Stimulated activated naive CD4-positive, alpha-beta T cell treated with Interleukin-2 at 50 U/mL for 16 hours (primary cell): ENCODE measurements at regions not wholly inside any gene's neighbourhood (a gene's known extent, or its start where the extent isn't known, plus 50 kb on each side); places are given as distances from the start of the nearest gene placed in this dataset.
"Not testable (repeated sequence)": the region's sequence is repeated elsewhere in the genome, so short reads cannot be mapped to it uniquely, and the experiment has no call there.

ENCODE experiments used
- DNase-seq: peaks from one replicate; lab custom pipeline; 2025; lab: John Stamatoyannopoulos, UW

DNA sequence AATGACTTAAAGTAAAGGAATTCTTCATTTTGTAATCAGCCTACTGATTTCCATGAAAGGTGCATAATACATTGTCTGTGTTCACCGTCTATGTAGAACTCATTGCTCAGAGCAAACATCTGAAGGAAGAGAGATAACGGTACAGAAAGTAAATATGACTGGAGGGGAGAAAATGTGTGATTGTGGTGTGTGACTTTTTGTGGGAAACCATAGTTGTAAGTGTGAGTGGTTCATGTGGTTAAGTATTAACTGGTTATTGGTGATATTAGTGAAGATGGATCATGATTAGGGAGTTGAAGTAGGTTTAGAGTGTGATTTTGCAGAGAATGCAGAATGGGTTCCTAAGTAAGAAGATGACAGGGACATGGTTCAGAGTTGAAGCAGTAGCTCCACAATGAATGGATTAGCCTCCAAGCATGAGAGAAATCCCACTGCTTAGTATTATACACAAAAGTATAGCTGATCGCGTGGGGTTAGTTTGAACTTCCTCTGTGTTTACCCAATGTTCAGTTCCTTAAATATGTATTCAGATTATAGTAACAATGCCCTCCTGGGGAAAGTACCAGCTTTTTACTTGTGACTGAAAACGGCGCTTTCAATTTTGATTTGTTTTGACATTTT is 368.9 kb downstream of the UTRN start:
- no peak for DNase-seq

DNA sequence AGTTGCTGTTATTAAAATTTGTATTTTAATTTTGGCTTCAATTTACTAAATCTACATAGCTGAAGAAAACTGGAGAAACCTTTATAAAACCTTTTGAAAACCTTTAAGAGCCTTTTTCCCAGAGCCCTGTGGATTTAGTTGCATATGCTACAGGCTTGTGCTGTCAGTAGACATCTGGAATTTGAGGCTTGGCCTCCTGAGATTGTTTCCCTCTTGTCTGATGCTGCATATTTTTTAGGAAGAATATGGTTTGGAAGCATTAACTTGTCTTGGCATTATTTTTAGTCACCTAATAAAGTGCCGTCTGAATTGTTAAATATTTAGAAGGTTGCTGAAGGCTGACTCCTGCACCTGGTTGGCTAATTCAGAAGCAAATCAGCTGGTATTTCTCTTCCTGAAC is 369.4 kb downstream of the UTRN start:
- no peak for DNase-seq

- no peak for DNase-seq
Measured at GRCh38 chr6:144655376-144655775, 370.2 kb downstream of the UTRN start.

GRCh38 chr6:144657691-144658090 is 372.6 kb downstream of the UTRN start:
- no peak for DNase-seq

GRCh38 chr6:144659202-144660182 is 374.4 kb downstream of the UTRN start:
- no peak for DNase-seq

DNA sequence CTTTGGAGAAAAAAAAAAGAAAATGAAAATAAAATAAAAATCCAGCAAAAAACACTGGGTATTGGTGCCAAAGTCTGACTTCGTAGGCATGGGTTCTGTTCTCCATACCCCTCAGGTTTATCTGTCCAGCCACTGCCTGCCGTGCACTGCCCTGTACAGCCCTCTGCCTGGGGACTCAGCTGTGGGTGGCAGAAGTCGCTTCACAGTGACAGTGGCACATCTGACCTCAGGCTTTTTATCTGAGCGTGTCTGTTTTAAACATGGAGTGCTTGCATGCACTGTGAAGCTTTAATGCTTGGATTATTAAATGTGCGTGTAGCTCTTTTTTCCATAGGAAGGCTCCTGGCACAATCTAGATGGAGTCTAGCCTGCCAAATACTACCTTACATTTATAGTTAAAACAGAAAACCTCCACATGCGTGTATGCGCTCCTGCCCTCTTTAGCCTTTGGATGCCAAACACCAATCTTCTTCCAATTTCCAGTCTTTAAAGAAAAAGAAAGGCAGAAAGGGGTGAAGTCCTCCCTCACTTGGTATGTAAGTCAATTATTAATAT is 375.5 kb downstream of the UTRN start:
- no peak for DNase-seq

- DNase-seq = no peak
Measured at GRCh38 chr6:144661116-144661806, 376.1 kb downstream of the UTRN start.

- no peak for DNase-seq
Measured at GRCh38 chr6:144662812-144663365, 377.8 kb downstream of the UTRN start.

- no peak for DNase-seq
Measured at GRCh38 chr6:144664281-144664680, 379.1 kb downstream of the UTRN start.

GRCh38 chr6:144664947-144665346 is 379.8 kb downstream of the UTRN start:
- DNase-seq = no peak

DNA sequence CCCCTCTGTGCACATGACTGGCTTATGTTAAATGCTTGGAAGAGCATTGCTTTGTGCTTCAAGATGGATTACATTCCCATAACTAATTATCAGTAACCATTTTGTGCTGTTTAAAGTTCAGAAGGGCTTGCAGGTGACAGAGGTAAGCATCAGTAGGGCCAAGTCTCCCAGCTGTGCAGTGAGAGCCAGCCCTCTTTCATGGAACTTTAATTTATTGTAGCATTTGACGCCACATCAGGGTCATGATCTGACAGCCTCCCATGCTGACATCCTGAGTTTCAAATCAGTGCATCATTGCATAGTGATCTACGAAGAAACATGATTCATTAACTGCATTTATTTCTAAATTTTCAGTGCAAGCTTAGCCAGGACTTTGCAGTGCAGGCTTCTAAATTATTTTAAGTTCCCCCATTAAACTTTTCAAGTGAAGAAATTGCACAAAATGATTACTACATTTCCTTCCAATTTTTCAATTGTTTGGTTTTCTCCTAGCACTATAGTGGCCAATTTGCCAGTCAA is 380.9 kb downstream of the UTRN start:
- DNase-seq = no peak

DNA sequence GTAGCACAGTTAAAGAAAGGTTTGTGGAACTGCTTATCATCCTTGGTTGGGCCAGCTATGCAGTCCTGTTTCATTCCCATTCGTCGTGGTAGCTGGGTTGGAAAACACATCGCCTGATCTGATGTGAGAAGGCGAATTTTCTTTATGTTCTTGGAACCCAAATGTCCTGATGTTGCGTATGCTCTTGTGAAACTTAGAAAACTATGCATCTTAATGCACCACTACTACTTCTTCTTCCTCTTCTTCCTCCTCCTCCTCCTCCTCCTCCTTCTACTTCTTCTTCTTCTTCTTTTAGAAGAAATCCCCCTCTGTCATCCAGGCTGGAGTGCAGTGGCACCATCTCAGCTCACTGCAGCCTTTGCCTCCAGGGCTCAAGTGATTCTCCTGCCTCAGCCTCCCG is 381.6 kb downstream of the UTRN start:
- no peak for DNase-seq

DNA sequence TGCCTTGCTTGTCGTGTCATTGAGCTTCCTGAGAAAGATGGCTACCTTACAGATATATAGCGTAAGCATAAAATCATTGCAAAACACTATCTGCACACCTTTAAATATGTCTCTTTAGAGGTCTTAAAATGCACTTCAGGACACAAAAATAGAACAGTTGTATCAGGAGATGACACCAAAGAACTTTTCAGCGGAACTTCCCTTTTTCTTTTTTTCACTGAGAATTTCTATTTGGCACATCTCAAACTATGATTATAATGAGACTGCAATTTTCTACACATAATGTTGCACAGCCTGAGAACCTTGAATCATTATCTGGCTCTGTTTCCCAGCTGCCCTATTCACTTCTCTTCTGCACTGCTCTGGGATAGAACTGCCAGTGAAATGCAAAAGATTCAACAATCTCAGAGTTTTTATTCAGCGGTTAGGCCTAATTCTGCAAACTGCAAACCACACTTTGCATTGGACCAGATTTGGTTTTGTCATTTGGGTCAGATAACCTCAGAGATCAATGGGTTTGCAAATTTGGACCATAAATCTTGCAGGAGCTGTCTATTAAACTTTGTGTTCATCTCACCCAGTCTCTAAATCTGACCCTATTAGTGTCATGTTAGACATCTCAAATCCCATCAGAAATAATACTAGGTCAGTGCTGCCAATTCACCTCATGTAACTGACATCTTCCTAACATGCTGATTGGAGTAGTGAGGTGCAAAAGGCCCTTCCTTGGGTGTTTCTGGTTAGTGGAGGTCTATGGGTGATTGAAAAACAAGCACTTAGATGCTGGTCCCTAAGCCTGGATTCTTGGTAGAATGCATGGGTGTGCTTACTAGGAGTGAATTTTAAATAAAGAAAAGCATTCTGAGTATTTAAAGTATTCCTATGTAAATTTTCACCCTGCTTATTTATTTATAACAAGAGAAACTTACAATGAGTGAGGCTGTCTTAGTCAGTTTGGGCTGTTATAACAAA is 382.7 kb downstream of the UTRN start:
- no peak for DNase-seq

DNA sequence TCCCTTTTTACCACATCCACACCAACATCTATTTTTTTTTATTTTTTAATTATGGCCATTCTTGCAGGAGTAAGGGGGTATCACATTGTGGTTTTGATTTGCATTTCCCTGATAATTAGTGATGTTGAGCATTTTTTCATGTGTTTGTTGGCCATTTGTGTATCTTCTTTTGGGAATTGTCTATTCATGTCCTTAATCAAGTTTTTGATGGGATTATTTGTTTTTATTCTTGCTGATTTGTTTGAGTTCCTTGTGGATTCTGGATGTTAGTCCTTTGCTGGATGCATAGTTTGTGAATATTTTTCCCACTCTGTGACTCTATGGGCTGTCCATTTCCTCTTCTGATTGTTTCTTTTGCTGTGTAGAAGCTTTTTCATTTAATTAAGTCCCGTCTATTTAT is 385.1 kb downstream of the UTRN start:
- DNase-seq = not testable (repeated sequence)

GRCh38 chr6:144673807-144674206 is 388.7 kb downstream of the UTRN start:
- DNase-seq = no peak

- peak; percentile 12 for DNase-seq
Measured at GRCh38 chr6:144675231-144675861, 390.2 kb downstream of the UTRN start.

- DNase-seq = not testable (repeated sequence)
Measured at GRCh38 chr6:144676310-144676709, 391.2 kb downstream of the UTRN start.

DNA sequence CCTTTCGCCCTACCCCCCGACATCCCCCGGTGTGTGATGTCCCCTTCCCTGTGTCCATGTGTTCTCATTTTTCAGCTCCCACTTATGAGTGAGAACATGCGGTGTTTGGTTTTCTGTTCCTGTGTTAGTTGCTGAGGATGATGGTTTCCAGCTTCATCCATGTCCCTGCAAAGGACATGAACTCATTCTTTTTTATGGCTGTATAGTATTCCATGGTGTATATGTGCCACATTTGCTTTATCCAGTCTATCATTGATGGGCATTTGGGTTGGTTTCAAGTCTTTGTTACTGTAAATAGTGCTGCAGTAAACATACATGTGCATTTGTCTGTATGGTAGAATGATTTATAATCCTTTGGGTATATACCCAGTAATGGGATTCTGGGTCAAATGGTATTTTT is 392.1 kb downstream of the UTRN start:
- not testable (repeated sequence) for DNase-seq

- no peak for DNase-seq
Measured at GRCh38 chr6:144678844-144679243, 393.7 kb downstream of the UTRN start.

GRCh38 chr6:144681334-144681733 is 396.2 kb downstream of the UTRN start:
- no peak for DNase-seq
